Endothelial cell of umbilical vein (primary cell): ENCODE measurements at regions not wholly inside any gene's neighbourhood (a gene's known extent, or its start where the extent isn't known, plus 50 kb on each side); places are given as distances from the start of the nearest gene placed in this dataset.

Source experiments
- BruUV-seq: library from RNA; stranded (reverse); fragments of 400-500 nt; replicated peaks from 2 replicates; lab custom pipeline; 2021; lab: Mats Ljungman, UMichigan
- CTCF ChIA-PET: fragments of 300-600, 350-600 bp; sonication (Branson Sonifier 250); formaldehyde crosslinking; loops from one replicate; lab custom pipeline; 2021; ENCODE audit warnings: antibody characterized with exemption, inconsistent platforms; lab: Charles Lee
- POLR2A ChIA-PET: fragments of 300-600, 350-600 bp; sonication (Branson Sonifier 250); formaldehyde crosslinking; loops from one replicate; lab custom pipeline; 2021; ENCODE audit warnings: antibody characterized with exemption, inconsistent platforms; lab: Charles Lee
- DNase-seq: peaks from one replicate; pipeline ENCODE4 v3.0.0-alpha.2; 2011; ENCODE audit warnings: low read depth, low spot score
- FAIRE-seq: peaks from 2 replicates; lab custom pipeline; 2011; peaks lifted over from hg19 to GRCh38; lab: Jason Lieb, UNC
- H2AFZ ChIP-seq: 2 replicates; pipeline ENCODE4 v1.6.0; 2012; ENCODE audit warnings: low read depth, low read length, control low read depth, inconsistent platforms
- H3K27ac ChIP-seq: 2 replicates; pipeline ENCODE4 v1.5.1; 2011; ENCODE audit warnings: low read depth, mild to moderate bottlenecking, control low read depth, low read length, moderate library complexity; ENCODE audit not compliant: insufficient read depth
- H3K27me3 ChIP-seq, 2 experiments: 2 replicates each; pipeline versions ENCODE4 v1.6.0 to v1.6.1; 2011; ENCODE audit warnings: low read length in 2 of 2, mixed read lengths in 1 of 2; ENCODE audit not compliant: control insufficient read depth in 2 of 2, insufficient read depth in 2 of 2
- H3K36me3 ChIP-seq, 2 experiments: 2 replicates in 1 of 2; 3 replicates in 1 of 2; pipeline ENCODE4 v1.5.1; 2011; ENCODE audit warnings: low read length in 2 of 2, mild to moderate bottlenecking in 1 of 2, moderate library complexity in 1 of 2; ENCODE audit not compliant: control insufficient read depth in 2 of 2, insufficient read depth in 2 of 2; ENCODE audit errors: extremely low read depth in 1 of 2
- H3K4me1 ChIP-seq: 3 replicates; pipeline ENCODE4 v1.5.1; 2011; ENCODE audit warnings: mild to moderate bottlenecking, low read length; ENCODE audit not compliant: control insufficient read depth, insufficient read depth; ENCODE audit errors: extremely low read depth
- H3K4me2 ChIP-seq: 2 replicates; pipeline ENCODE4 v1.6.1; 2011; ENCODE audit warnings: low read length, control low read depth, mixed read lengths; ENCODE audit not compliant: insufficient read depth
- H3K4me3 ChIP-seq, 3 experiments: fragments of 200-600 bp in 1 of 3; sonication (generic), shearing (Covaris generic) in 1 of 3; replicated peaks in 1 of 3; 2 replicates each; pipeline ENCODE4 v1.5.1; 2011 to 2016; ENCODE audit warnings: control low read depth in 3 of 3, low read length in 3 of 3, mild to moderate bottlenecking in 2 of 3, inconsistent platforms in 1 of 3, low read depth in 1 of 3, moderate library complexity in 1 of 3; ENCODE audit not compliant: insufficient read depth in 1 of 3
- H3K79me2 ChIP-seq: 2 replicates; pipeline ENCODE4 v1.6.0; 2012; ENCODE audit warnings: low read length, inconsistent platforms; ENCODE audit not compliant: control insufficient read depth, insufficient read depth
- H3K9ac ChIP-seq: replicated peaks from 2 replicates; pipeline ENCODE3; 2011; ENCODE audit warnings: low read length, control low read depth; ENCODE audit not compliant: insufficient read depth; ENCODE audit errors: extremely low read depth
- H3K9me1 ChIP-seq: replicated peaks from 3 replicates; pipeline ENCODE4 v1.6.0; 2011; ENCODE audit warnings: mild to moderate bottlenecking, low read length; ENCODE audit not compliant: control insufficient read depth, insufficient read depth; ENCODE audit errors: extremely low read depth
- H3K9me3 ChIP-seq: replicated peaks from 2 replicates; pipeline ENCODE4 v1.5.1; 2012; ENCODE audit warnings: low read length, inconsistent platforms; ENCODE audit not compliant: control insufficient read depth, insufficient read depth
- H4K20me1 ChIP-seq: replicated peaks from 2 replicates; pipeline ENCODE3; 2011; ENCODE audit warnings: mild to moderate bottlenecking, low read length; ENCODE audit not compliant: control insufficient read depth, insufficient read depth; ENCODE audit errors: extremely low read depth
- EZH2 ChIP-seq: IDR thresholded peaks from 2 replicates; pipeline ENCODE4 v1.6.1; 2012; ENCODE audit warnings: borderline replicate concordance, low read depth, mild to moderate bottlenecking, moderate library complexity, low read length, inconsistent platforms; ENCODE audit not compliant: severe bottlenecking
- FOS ChIP-seq: IDR thresholded peaks from 2 replicates; pipeline ENCODE4 v1.6.1; 2011; ENCODE audit warnings: mild to moderate bottlenecking, low read length, moderate library complexity, borderline replicate concordance; ENCODE audit not compliant: insufficient read depth
- GATA2 ChIP-seq: IDR thresholded peaks from 2 replicates; pipeline ENCODE4 v1.7.0; 2011; ENCODE audit warnings: low read depth, mild to moderate bottlenecking, moderate library complexity, mixed read lengths, low read length; ENCODE audit not compliant: insufficient read length, insufficient read depth
- JUN ChIP-seq: IDR thresholded peaks from 2 replicates; pipeline ENCODE4 v1.6.1; 2011; ENCODE audit warnings: borderline replicate concordance, low read depth; ENCODE audit not compliant: insufficient read length, insufficient read depth
- MYC ChIP-seq: IDR thresholded peaks from one replicate; pipeline ENCODE4 v1.6.1; 2011; ENCODE audit warnings: mild to moderate bottlenecking, low read depth, low read length
- POLR2A ChIP-seq: IDR thresholded peaks from 2 replicates; pipeline ENCODE4 v1.6.1; 2012; ENCODE audit warnings: low read depth, mild to moderate bottlenecking, control low read depth, low read length
- POLR2AphosphoS5 ChIP-seq: IDR thresholded peaks from 2 replicates; pipeline ENCODE4 v1.6.1; 2012; ENCODE audit warnings: low read depth, mild to moderate bottlenecking, control low read depth, low read length, moderate library complexity; ENCODE audit not compliant: insufficient read depth
- dilution Hi-C: fragments of 300-500 bp; cut with MboI; formaldehyde crosslinking; loops from one replicate; pipeline ENCODE4 v1.15.0; 2019; ENCODE audit warnings: low sequenced_read_pairs; ENCODE audit not compliant: extremely low pct_ligation_motif_present
- intact Hi-C: fragments of 100-400 bp; cut with micrococcal nuclease; formaldehyde crosslinking; loops from one replicate; pipeline ENCODE4 v1.10.0; 2022
- TF ChIP-seq, protein P1 (sequence below), 2 donors: IDR thresholded peaks; 1 replicate in 1 of 2; 2 replicates in 1 of 2; pipeline ENCODE4 v1.5.1; 2011; ENCODE audit warnings: low read length in 2 of 2, mild to moderate bottlenecking in 2 of 2, moderate library complexity in 2 of 2, control low read depth in 1 of 2, inconsistent platforms in 1 of 2, low read depth in 1 of 2; ENCODE audit not compliant: insufficient read depth in 1 of 2; ENCODE audit errors: extremely low read depth in 1 of 2
- TF ChIP-seq, protein P2 (sequence below): IDR thresholded peaks from 2 replicates; pipeline ENCODE4 v1.6.1; 2011; ENCODE audit not compliant: insufficient read depth, insufficient read length

DNA sequence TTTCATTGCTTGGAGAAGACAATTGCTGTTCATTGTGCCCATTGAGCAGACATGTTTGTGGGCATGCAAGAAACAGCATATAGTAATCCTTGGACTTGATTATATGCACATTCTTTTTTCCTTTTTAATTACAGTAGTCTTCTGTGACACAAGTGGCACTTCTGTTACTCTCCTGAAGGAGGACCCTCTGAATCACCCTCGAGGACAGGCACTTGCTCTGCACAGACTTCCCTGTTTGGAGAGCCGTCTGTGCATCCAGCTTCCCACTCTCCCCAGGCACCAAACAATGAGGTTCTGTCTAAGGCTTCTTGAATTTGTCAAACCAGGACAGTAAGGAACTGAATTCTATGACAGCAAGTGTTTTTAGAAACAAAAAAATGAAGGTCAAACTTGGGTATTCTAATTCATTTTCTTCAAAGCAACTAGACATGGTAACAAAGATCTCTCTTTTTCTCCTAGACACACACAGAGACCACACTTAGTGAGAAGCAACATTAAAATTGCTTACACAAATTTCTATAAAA lies 844.6 kb upstream of the ID2 start:
- Histone ChIP-seq H3K4me3 (no peak overlapping the region), H3K79me2 (no peaks in the 10 kb centered on the region), H4K20me1 (no peaks in the 10 kb centered on the region), H3K9ac (no peak overlapping the region), H3K4me1 (no peaks in the 10 kb centered on the region), H3K27me3 (no peaks in the 10 kb centered on the region), H3K36me3 (no peaks in the 10 kb centered on the region), H3K9me3 (peaks cover 1% of the 10 kb centered on the region), H3K4me2 (no peak overlapping the region), H2AFZ (no peak overlapping the region), H3K27ac (no peak overlapping the region), H3K9me1 (no peaks in the 10 kb centered on the region)
- dilution Hi-C loops, result no loop called here
- intact Hi-C loops, result no loop called here
- ChIA-PET CTCF (no interaction called here), POLR2A (no interaction called here)
- TF ChIP-seq POLR2A (no peak), FOS (no peak), GATA2 (no peak), JUN (no peak), MYC (no peak), POLR2AphosphoS5 (no peak), EZH2 (no peak)
- TF ChIP-seq, protein P1, sequence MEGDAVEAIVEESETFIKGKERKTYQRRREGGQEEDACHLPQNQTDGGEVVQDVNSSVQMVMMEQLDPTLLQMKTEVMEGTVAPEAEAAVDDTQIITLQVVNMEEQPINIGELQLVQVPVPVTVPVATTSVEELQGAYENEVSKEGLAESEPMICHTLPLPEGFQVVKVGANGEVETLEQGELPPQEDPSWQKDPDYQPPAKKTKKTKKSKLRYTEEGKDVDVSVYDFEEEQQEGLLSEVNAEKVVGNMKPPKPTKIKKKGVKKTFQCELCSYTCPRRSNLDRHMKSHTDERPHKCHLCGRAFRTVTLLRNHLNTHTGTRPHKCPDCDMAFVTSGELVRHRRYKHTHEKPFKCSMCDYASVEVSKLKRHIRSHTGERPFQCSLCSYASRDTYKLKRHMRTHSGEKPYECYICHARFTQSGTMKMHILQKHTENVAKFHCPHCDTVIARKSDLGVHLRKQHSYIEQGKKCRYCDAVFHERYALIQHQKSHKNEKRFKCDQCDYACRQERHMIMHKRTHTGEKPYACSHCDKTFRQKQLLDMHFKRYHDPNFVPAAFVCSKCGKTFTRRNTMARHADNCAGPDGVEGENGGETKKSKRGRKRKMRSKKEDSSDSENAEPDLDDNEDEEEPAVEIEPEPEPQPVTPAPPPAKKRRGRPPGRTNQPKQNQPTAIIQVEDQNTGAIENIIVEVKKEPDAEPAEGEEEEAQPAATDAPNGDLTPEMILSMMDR (IDR thresholded peaks at IDR 0.05; ENCODE audit: extremely low read depth in 1 of 2, insufficient read depth in 1 of 2, low read depth in 1 of 2, low read length in 2 of 2), result no peak
- TF ChIP-seq, protein P2, sequence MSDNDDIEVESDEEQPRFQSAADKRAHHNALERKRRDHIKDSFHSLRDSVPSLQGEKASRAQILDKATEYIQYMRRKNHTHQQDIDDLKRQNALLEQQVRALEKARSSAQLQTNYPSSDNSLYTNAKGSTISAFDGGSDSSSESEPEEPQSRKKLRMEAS, result no peak
- DNase-seq (no peak), FAIRE-seq (no peak)
- no TSS peak for BruUV-seq
